Right lobe of liver (tissue), 4 donors: ENCODE measurements at regions not wholly inside any gene's neighbourhood (a gene's known extent, or its start where the extent isn't known, plus 50 kb on each side); places are given as distances from the start of the nearest gene placed in this dataset.

Source experiments
- POLR2A ChIP-seq: fragments of 450-650 bp; IDR thresholded peaks from one replicate; pipeline ENCODE4 v1.6.1; 2017; ENCODE audit warnings: antibody characterized with exemption, mild to moderate bottlenecking
- TF ChIP-seq, protein P1 (sequence below), 4 donors: fragments of 200-600 bp in 3 of 4; fragments of 450-650 bp in 1 of 4; IDR thresholded peaks; one replicate each; pipeline versions ENCODE4 v1.5.1 to v1.8.0; 2016 to 2022; ENCODE audit warnings: antibody characterized with exemption in 4 of 4, mild to moderate bottlenecking in 2 of 4
- donor health status: DM: no; HTN: no; CAD: no.
- donor health status: DM: no; HTN: no; CAD: no.
- donor health status: DM: no; HTN: yes; CAD: no.

DNA sequence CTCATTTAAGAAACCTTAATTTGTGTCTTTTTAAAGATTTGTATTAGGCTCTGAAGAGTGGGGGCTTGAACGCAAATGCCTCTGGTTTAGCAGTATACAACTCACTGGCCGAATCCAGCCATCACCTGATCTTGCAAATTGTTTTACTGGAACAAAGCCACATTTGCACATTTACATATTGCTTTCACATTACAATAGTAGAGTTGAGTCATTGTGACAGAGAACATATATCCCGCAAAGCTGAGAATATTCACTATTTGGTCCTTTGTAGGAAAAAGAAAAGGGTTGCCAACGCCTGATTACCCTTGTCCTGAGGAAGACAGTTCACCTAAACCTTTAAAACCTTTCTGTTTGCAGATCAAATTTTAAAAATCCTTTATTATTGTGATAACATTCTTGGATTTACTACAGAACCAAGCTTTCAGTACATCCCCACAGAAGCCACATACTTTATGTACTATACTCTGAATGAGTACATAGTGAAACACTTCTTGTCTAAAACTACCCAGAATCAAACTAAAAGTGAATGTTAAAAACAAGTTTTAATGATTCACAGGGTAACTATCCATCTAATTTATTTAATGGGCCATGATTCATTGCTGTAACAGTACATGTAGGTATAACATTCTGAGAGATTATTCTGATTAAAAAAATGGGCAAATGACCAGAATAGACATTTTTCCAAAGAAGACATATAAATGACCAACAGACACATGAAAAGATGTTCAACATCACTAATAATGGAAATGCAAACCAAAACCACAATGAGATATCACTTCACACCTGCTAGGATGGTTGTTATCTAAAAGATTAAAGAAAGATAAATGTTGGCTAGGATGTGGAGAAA lies 161.0 kb downstream of the SLC25A46 start:
- TF ChIP-seq, protein P1, sequence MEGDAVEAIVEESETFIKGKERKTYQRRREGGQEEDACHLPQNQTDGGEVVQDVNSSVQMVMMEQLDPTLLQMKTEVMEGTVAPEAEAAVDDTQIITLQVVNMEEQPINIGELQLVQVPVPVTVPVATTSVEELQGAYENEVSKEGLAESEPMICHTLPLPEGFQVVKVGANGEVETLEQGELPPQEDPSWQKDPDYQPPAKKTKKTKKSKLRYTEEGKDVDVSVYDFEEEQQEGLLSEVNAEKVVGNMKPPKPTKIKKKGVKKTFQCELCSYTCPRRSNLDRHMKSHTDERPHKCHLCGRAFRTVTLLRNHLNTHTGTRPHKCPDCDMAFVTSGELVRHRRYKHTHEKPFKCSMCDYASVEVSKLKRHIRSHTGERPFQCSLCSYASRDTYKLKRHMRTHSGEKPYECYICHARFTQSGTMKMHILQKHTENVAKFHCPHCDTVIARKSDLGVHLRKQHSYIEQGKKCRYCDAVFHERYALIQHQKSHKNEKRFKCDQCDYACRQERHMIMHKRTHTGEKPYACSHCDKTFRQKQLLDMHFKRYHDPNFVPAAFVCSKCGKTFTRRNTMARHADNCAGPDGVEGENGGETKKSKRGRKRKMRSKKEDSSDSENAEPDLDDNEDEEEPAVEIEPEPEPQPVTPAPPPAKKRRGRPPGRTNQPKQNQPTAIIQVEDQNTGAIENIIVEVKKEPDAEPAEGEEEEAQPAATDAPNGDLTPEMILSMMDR (IDR thresholded peaks at IDR 0.05): no peak
- no peak for TF ChIP-seq POLR2A
